HEK293 (cell line): ENCODE measurements at regions not wholly inside any gene's neighbourhood (a gene's known extent, or its start where the extent isn't known, plus 50 kb on each side); places are given as distances from the start of the nearest gene placed in this dataset.

Source experiments
- CTCF ChIA-PET: fragments of 350-600 bp; formaldehyde crosslinking; extraction: SDS; loops from one replicate; lab custom pipeline; 2021; ENCODE audit warnings: antibody characterized with exemption; lab: Yijun Ruan, JAX
- POLR2A ChIA-PET: fragments of 300-600 bp; formaldehyde crosslinking; extraction: SDS; loops from one replicate; lab custom pipeline; 2020; ENCODE audit warnings: antibody characterized with exemption, inconsistent platforms; lab: Yijun Ruan, JAX
- H3K27ac ChIP-seq: fragments of 200-500 bp; sonication (Bioruptor generic); 2 replicates; pipeline ENCODE4 v1.5.1; 2014; ENCODE audit warnings: low read depth, low read length, control low read depth, inconsistent platforms; ENCODE audit errors: extremely low read depth
- H3K36me3 ChIP-seq, 2 experiments: fragments of 200-500 bp in 1 of 2; sonication (Bioruptor generic) in 1 of 2; 1 replicate in 1 of 2; 2 replicates in 1 of 2; pipeline ENCODE4 v1.5.1; 2014 to 2017; ENCODE audit warnings: inconsistent platforms in 2 of 2, low read length in 2 of 2; ENCODE audit not compliant: control insufficient read depth in 2 of 2, insufficient read depth in 1 of 2
- H3K4me1 ChIP-seq: fragments of 200-500 bp; sonication (Bioruptor generic); 2 replicates; pipeline ENCODE4 v1.5.1; 2014; ENCODE audit warnings: mild to moderate bottlenecking, low read length, inconsistent platforms; ENCODE audit not compliant: control insufficient read depth, insufficient read depth
- H3K4me3 ChIP-seq: 2 replicates; pipeline ENCODE4 v1.5.1; 2011; ENCODE audit warnings: low read depth, mild to moderate bottlenecking, control low read depth, low read length, moderate library complexity
- H3K9me3 ChIP-seq: fragments of 200-500 bp; sonication (Bioruptor generic); 2 replicates; pipeline ENCODE4 v1.5.1; 2014; ENCODE audit warnings: low read depth, low read length, inconsistent platforms; ENCODE audit not compliant: control insufficient read depth, insufficient read depth
- FEZF1 ChIP-seq: fragments of 450-650 bp; formaldehyde crosslinking; IDR thresholded peaks from 2 replicates; pipeline ENCODE4 v1.5.1; 2016; ENCODE audit warnings: missing biosample characterization, missing genetic modification characterization
- SALL2 ChIP-seq: fragments of 450-650 bp; formaldehyde crosslinking; IDR thresholded peaks from 2 replicates; pipeline ENCODE4 v1.5.0; 2017; ENCODE audit warnings: missing biosample characterization, mild to moderate bottlenecking, missing genetic modification characterization, borderline replicate concordance
- SP3 ChIP-seq: fragments of 450-650 bp; formaldehyde crosslinking; IDR thresholded peaks from 2 replicates; pipeline ENCODE4 v1.5.1; 2016; ENCODE audit warnings: missing biosample characterization, missing genetic modification characterization
- ZBTB7A ChIP-seq: fragments of 450-650 bp; formaldehyde crosslinking; IDR thresholded peaks from 2 replicates; pipeline ENCODE4 v1.5.1; 2016; ENCODE audit warnings: low read depth, missing biosample characterization, missing genetic modification characterization
- ZFP37 ChIP-seq: fragments of 450-650 bp; formaldehyde crosslinking; IDR thresholded peaks from 2 replicates; pipeline ENCODE4 v1.5.1; 2016; ENCODE audit warnings: missing biosample characterization, missing genetic modification characterization
- ZFP41 ChIP-seq: fragments of 450-650 bp; formaldehyde crosslinking; IDR thresholded peaks from 2 replicates; pipeline ENCODE4 v1.5.1; 2016; ENCODE audit warnings: missing biosample characterization, missing genetic modification characterization, borderline replicate concordance
- ZNF10 ChIP-seq: fragments of 450-650 bp; formaldehyde crosslinking; IDR thresholded peaks from 2 replicates; pipeline ENCODE4 v1.5.1; 2017; ENCODE audit warnings: missing biosample characterization, missing genetic modification characterization
- ZNF114 ChIP-seq: fragments of 450-650 bp; formaldehyde crosslinking; IDR thresholded peaks from 2 replicates; pipeline ENCODE4 v1.5.0; 2017; ENCODE audit warnings: missing biosample characterization, missing genetic modification characterization
- ZNF132 ChIP-seq: fragments of 450-650 bp; formaldehyde crosslinking; IDR thresholded peaks from 2 replicates; pipeline ENCODE4 v1.5.1; 2017; ENCODE audit warnings: missing biosample characterization, missing genetic modification characterization, borderline replicate concordance
- ZNF24 ChIP-seq: fragments of 450-650 bp; formaldehyde crosslinking; IDR thresholded peaks from 2 replicates; pipeline ENCODE4 v1.5.1; 2016; ENCODE audit warnings: missing biosample characterization, missing genetic modification characterization
- ZNF521 ChIP-seq: fragments of 450-650 bp; formaldehyde crosslinking; IDR thresholded peaks from 2 replicates; pipeline ENCODE4 v1.5.1; 2017; ENCODE audit warnings: missing biosample characterization, mild to moderate bottlenecking, missing genetic modification characterization
- ZNF623 ChIP-seq: fragments of 450-650 bp; formaldehyde crosslinking; IDR thresholded peaks from 2 replicates; pipeline ENCODE4 v1.5.1; 2016; ENCODE audit warnings: missing biosample characterization, missing genetic modification characterization
- ZNF76 ChIP-seq: fragments of 450-650 bp; formaldehyde crosslinking; IDR thresholded peaks from 2 replicates; pipeline ENCODE4; 2016; ENCODE audit warnings: low read depth, missing biosample characterization, missing genetic modification characterization, borderline replicate concordance
- ZNF792 ChIP-seq: fragments of 450-650 bp; formaldehyde crosslinking; IDR thresholded peaks from 2 replicates; pipeline ENCODE4 v1.5.1; 2016; ENCODE audit warnings: missing biosample characterization, missing genetic modification characterization
- TF ChIP-seq, protein P1 (sequence below): fragments of 450-650 bp; formaldehyde crosslinking; IDR thresholded peaks from 2 replicates; pipeline ENCODE4 v1.5.1; 2016; ENCODE audit warnings: missing biosample characterization, missing genetic modification characterization
- TF ChIP-seq, protein P2 (sequence below): fragments of 450-650 bp; formaldehyde crosslinking; IDR thresholded peaks from 2 replicates; pipeline ENCODE4 v1.5.1; 2016; ENCODE audit warnings: missing biosample characterization, missing genetic modification characterization
- TF ChIP-seq, protein P3 (sequence below): fragments of 450-650 bp; IDR thresholded peaks from 2 replicates; pipeline ENCODE4 v1.5.1; 2018; ENCODE audit warnings: missing biosample characterization, missing genetic modification characterization

DNA sequence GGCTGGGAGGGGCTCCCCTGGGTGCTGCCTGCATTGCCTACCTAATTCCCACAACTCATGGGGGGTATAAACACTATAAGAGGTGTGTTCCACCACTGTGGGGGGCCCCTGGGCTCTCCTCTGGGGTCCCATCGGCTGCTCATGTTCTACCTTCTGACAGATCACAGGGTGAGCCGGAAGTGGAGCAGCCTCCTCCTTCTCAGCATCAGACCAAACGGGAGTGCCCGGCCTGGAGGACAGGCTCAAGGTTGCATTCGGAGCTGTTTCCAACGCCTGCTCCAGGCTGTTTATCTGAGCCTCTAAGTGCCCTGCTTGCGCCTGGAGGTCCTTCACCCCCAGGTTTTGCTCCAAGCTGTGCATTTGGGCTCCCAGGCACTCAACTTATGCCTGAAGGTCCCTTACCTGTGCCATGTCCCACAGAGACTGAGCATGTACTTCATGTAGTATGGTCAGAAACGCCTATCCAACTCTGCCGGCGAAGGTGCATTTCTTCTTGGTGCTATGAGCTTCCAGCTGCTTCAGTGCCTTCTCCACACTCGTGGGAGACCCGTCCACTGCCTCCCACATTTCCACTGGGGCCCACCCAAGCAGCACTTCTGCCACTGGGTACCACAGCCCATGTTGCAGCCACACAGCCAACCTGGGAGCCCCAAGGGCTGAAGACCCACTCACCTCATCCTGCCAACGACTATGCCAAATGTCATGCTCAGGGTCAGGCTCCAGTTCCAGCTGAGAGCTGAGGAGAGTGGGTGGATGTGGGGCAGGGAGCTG, 232.1 kb downstream of the IGSF11 start:
- H3K27ac ChIP-seq = no peak overlapping the region
- ChIA-PET POLR2A (no interaction called here), CTCF (no interaction called here)

DNA sequence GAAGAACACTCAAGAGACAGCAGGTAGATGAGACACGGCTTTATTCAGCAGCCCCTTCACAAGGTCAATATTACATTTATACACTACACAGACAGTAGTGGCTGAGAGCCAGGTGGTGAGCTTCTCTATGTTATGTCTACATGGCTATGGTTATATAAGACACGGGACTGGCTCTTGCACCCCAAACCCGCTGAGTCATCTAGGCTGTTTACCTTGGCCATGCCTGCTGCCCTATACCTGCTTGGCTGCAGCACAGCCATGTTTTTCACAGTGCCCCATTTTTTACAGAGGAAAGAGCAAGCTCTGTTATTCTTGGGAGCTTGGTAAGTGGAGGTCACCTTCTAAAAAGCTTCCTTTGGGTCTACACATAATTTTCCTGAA, 231.6 kb downstream of the IGSF11 start:
- TF ChIP-seq SALL2 (no peak), ZFP37 (tag by site-specific recombination) (no peak), ZNF10 (tag by site-specific recombination) (no peak), ZNF114 (tag by site-specific recombination) (no peak), ZFP41 (no peak), SP3 (tag by site-specific recombination) (no peak), ZBTB7A (tag by site-specific recombination) (no peak)
- TF ChIP-seq, protein P1, sequence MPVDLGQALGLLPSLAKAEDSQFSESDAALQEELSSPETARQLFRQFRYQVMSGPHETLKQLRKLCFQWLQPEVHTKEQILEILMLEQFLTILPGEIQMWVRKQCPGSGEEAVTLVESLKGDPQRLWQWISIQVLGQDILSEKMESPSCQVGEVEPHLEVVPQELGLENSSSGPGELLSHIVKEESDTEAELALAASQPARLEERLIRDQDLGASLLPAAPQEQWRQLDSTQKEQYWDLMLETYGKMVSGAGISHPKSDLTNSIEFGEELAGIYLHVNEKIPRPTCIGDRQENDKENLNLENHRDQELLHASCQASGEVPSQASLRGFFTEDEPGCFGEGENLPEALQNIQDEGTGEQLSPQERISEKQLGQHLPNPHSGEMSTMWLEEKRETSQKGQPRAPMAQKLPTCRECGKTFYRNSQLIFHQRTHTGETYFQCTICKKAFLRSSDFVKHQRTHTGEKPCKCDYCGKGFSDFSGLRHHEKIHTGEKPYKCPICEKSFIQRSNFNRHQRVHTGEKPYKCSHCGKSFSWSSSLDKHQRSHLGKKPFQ (tag by site-specific recombination) = no peak
- no peak overlapping the region for H3K4me3 ChIP-seq
- no peak overlapping the region for H3K27ac ChIP-seq
- H3K36me3 ChIP-seq = no peaks in the 10 kb centered on the region
- ChIA-PET POLR2A (no interaction called here), CTCF (no interaction called here)
- H3K9me3 ChIP-seq = no peaks in the 10 kb centered on the region
- H3K4me1 ChIP-seq = no peaks in the 10 kb centered on the region

More for the DNA sequence above, 232.1 kb downstream of the IGSF11 start:
- Histone ChIP-seq H3K4me3 (no peak overlapping the region), H3K4me1 (no peaks in the 10 kb centered on the region), H3K36me3 (no peaks in the 10 kb centered on the region), H3K9me3 (no peaks in the 10 kb centered on the region)
- no peak for TF ChIP-seq ZNF623
- TF ChIP-seq, protein P2, sequence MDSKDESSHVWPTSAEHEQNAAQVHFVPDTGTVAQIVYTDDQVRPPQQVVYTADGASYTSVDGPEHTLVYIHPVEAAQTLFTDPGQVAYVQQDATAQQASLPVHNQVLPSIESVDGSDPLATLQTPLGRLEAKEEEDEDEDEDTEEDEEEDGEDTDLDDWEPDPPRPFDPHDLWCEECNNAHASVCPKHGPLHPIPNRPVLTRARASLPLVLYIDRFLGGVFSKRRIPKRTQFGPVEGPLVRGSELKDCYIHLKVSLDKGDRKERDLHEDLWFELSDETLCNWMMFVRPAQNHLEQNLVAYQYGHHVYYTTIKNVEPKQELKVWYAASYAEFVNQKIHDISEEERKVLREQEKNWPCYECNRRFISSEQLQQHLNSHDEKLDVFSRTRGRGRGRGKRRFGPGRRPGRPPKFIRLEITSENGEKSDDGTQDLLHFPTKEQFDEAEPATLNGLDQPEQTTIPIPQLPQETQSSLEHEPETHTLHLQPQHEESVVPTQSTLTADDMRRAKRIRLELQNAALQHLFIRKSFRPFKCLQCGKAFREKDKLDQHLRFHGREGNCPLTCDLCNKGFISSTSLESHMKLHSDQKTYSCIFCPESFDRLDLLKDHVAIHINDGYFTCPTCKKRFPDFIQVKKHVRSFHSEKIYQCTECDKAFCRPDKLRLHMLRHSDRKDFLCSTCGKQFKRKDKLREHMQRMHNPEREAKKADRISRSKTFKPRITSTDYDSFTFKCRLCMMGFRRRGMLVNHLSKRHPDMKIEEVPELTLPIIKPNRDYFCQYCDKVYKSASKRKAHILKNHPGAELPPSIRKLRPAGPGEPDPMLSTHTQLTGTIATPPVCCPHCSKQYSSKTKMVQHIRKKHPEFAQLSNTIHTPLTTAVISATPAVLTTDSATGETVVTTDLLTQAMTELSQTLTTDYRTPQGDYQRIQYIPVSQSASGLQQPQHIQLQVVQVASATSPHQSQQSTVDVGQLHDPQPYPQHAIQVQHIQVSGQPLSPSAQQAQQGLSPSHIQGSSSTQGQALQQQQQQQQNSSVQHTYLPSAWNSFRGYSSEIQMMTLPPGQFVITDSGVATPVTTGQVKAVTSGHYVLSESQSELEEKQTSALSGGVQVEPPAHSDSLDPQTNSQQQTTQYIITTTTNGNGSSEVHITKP (tag by site-specific recombination) = no peak
- no peak for TF ChIP-seq ZNF24 (tag by site-specific recombination)
- no peak for TF ChIP-seq ZFP37 (tag by site-specific recombination)
- TF ChIP-seq, protein P3, sequence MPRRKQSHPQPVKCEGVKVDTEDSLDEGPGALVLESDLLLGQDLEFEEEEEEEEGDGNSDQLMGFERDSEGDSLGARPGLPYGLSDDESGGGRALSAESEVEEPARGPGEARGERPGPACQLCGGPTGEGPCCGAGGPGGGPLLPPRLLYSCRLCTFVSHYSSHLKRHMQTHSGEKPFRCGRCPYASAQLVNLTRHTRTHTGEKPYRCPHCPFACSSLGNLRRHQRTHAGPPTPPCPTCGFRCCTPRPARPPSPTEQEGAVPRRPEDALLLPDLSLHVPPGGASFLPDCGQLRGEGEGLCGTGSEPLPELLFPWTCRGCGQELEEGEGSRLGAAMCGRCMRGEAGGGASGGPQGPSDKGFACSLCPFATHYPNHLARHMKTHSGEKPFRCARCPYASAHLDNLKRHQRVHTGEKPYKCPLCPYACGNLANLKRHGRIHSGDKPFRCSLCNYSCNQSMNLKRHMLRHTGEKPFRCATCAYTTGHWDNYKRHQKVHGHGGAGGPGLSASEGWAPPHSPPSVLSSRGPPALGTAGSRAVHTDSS (tag by site-specific recombination) = no peak
- no peak for TF ChIP-seq ZNF132
- no peak for TF ChIP-seq ZNF792 (tag by site-specific recombination)
- TF ChIP-seq ZNF76 (tag by site-specific recombination) = no peak
- no peak for TF ChIP-seq FEZF1 (tag by site-specific recombination)
- TF ChIP-seq ZNF521 (tag by site-specific recombination) = no peak
